Gastroesophageal sphincter (tissue), 3 donors: ENCODE measurements at regions not wholly inside any gene's neighbourhood (a gene's known extent, or its start where the extent isn't known, plus 50 kb on each side); places are given as distances from the start of the nearest gene placed in this dataset.
"Not testable (repeated sequence)": the region's sequence is repeated elsewhere in the genome, so short reads cannot be mapped to it uniquely, and the experiment has no call there.

Experiments used
- POLR2A ChIP-seq, 2 donors: fragments of 450-650 bp; IDR thresholded peaks; one replicate each; pipeline ENCODE4 v1.6.1; 2017; ENCODE audit warnings: antibody characterized with exemption in 2 of 2, mild to moderate bottlenecking in 2 of 2, moderate library complexity in 1 of 2
- POLR2AphosphoS5 ChIP-seq: sonication (generic); formaldehyde crosslinking; IDR thresholded peaks from one replicate; pipeline ENCODE4 v1.6.1; 2017; ENCODE audit warnings: antibody characterized with exemption
- TF ChIP-seq, protein P1 (sequence below), 4 experiments: fragments of 200-600 bp in 2 of 4; fragments of 450-650 bp in 2 of 4; sonication (generic) in 1 of 4; IDR thresholded peaks; one replicate each; pipeline ENCODE4 v1.5.1; 2017 to 2019; ENCODE audit warnings: antibody characterized with exemption in 4 of 4, mild to moderate bottlenecking in 2 of 4, moderate library complexity in 2 of 4

DNA sequence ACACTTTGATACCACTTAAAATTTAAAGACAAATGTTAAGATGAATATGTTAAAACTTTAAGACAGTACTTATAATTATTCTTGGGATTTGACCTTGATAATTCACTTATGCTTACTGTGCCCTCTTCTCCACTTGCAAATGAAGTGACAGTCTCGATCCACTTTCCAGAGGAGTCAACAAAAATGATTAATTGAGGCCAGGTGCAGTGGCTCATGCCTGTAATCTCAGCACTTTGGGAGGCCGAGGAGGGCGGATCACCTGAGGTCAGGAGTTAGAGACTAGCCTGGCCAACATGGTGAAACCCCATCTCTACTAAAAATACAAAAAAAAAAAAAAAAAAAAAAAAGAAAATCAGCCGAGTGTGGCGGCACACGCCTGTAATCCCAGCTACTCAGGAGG, 52.6 kb upstream of the ZPLD1 start:
- TF ChIP-seq, protein P1, sequence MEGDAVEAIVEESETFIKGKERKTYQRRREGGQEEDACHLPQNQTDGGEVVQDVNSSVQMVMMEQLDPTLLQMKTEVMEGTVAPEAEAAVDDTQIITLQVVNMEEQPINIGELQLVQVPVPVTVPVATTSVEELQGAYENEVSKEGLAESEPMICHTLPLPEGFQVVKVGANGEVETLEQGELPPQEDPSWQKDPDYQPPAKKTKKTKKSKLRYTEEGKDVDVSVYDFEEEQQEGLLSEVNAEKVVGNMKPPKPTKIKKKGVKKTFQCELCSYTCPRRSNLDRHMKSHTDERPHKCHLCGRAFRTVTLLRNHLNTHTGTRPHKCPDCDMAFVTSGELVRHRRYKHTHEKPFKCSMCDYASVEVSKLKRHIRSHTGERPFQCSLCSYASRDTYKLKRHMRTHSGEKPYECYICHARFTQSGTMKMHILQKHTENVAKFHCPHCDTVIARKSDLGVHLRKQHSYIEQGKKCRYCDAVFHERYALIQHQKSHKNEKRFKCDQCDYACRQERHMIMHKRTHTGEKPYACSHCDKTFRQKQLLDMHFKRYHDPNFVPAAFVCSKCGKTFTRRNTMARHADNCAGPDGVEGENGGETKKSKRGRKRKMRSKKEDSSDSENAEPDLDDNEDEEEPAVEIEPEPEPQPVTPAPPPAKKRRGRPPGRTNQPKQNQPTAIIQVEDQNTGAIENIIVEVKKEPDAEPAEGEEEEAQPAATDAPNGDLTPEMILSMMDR (IDR thresholded peaks at IDR 0.05): not testable (repeated sequence)
- TF ChIP-seq POLR2A (IDR thresholded peaks at IDR 0.05); POLR2AphosphoS5: not testable (repeated sequence)
